GM18502 (cell line): ENCODE measurements at regions not wholly inside any gene's neighbourhood (a gene's known extent, or its start where the extent isn't known, plus 50 kb on each side); places are given as distances from the start of the nearest gene placed in this dataset.
A peak's percentile ranks its signal among the peaks of the same experiment; 100 is the strongest.
"Not testable (repeated sequence)": the region's sequence is repeated elsewhere in the genome, so short reads cannot be mapped to it uniquely, and the experiment has no call there.

Experiments
- ATAC-seq: cut with Tn5 transposase; IDR thresholded peaks from one replicate; pipeline ENCODE4 v1.9.1; 2021; ENCODE audit warnings: mild to moderate bottlenecking; ENCODE audit not compliant: unreplicated experiment, poor library complexity

DNA sequence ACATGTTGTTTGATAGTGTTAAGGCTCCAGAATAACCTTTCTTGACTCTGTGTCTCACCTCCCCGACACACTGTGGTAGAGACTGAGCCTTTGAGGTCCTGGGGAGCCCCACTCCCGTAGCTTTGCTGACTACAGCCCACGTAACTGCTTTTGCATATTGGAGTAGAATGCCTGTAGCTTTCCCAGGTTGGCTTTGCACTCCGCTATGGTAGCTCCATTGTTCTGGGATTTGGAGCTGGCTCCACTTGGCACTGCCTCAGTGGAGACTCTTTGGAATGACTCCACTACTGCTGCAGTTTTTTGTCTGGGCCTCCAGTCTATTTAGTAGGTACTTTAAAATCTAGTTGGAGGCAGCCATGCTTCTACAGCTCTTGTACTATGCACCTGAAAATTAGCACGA lies 56.2 kb upstream of the ANXA1 start:
- no peak for ATAC-seq

DNA sequence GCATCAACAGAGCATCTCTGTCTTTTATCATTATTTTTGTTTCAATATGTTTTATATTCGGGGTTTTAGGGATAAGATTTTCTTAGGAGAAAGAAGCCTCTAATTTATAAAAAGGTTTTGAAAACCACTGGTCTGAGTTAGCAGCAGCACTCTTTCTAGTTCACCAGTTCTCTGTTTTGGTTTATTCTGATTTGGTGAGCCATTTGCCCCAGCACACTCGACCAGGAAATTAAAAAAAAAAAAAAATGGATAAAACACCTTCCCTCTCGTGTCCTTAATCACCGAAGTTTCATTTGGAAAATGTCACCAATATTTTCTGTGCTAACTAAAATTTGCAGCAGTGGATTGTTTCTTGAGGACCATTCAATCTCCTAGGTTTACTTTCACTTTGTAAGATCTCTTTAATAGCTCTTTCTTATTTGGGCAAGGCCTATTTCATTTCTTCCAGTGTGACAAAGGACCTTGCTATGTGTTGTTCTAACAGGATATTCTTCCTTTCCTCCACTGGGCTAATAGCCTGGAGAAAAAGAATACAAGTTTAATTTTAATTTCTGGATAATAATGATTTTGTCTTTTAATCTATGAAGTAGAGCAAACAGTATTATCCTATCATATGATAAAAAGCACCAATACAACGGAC lies 57.8 kb upstream of the ANXA1 start:
- no peak for ATAC-seq

DNA sequence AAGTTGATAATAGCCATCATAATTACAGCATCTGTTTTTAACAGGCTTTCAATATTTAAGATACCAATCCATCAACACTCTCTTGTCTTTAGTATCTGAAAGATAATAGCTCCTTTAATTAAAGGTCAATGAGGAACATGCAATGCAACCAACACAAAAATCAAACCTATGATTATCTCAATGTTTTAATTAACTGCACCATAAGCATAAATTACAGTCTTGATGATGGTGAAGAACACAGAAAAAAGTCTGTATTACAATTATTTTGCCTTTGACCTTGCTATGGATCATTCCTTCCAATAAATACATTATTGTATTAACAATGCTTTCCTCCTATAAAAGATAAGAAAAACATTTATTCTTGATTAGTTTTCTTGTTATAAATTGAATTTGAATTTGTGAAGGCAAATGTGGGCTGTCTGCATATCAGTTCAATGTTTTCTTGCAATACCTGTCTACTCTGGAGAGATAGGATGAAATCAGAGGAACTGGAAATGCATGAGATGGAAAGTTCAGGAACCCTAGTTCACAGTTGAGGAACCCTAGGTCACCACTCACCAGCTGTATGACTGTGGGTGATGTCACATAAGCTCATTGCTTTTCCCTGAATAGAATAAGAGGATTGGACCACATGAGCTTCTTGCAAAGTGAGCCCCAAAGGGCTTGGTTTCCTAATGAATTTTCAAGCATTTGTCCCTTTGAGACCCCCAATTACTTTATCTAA lies 58.5 kb upstream of the ANXA1 start:
- ATAC-seq = no peak

DNA sequence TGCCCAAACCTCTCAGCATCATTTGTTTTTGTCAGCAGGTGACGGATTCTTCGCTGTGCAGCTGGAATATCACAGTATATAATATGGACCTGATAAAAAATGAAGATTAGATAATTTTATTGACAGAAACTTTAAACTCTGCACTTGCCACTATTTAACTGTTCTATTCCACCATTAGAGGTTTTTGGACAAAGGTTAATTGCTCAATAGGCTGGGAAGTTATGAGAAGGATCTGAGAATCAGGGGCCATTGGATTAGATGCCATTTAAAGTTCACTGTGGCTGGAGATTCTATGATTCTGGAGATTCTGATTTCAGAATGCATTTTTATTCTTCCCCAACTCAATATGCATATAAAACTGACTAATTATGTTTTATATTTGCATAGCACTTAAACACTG lies 59.8 kb upstream of the ANXA1 start:
- ATAC-seq = no peak

DNA sequence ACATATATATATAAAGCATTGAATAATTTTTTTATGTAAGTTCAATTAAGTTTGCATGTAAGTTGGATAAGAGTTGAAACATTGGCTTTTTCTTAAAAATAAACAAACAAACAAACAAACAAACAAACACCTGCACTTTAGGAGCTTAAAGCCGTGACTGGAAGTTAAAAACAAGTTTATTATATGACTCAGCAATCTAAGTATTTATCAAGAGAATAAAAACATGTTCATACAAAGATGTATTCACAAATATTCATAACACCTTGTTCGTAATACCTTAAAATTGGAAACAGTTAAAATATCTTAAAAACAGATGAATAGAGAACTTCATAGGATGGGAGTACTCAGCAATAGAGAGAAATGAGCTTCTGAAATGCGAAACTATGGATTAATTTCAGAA lies 61.5 kb upstream of the ANXA1 start:
- ATAC-seq = no peak

DNA sequence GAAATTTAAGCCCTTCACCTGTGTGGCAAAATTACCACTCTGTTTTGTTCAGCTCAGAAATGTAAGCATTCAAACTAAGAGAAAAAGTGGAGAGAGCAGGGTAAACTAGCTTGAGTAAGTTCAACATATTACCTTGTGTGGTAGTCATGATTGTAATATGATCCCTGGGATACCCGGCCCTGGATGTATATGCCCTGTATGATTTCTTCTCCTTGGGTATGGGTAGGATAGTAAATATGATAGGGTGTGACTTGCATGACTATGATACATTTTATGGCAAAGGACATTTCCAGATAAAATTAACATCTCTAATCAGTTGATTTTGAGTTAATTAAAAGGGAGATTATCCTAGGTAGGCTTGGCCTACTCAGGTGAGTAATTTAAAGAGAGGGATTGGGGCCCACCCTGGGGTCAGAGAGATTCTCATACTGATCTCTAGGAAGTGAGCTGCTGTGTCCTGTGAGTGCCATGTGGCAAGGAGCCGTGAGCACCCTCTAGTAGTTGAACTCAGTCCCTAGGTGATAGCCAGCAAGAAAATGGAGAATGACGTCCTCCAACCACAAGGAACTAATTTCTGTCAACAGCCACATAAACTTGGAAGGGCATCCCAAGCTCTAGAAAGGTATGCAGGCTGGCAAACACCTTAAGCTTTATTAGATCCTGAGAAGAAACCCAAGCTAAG lies 62.2 kb upstream of the ANXA1 start:
- no peak for ATAC-seq

DNA sequence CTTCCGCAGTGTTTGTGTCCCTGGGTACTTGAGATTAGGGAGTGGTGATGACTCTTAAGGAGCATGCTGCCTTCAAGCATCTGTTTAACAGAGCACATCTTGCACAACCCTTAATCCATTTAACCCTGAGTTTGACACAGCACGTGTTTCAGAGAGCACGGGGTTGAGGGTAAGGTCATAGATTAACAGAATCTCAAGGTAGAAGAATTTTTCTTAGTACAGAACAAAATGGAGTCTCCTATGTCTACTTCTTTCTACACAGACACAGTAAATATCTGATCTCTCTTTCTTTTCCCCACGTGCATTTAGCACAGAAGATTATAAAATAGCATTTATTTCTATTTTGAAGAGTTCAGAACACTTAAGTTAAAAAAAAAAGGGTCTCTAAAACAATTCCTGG lies 63.8 kb upstream of the ANXA1 start:
- not testable (repeated sequence) for ATAC-seq

DNA sequence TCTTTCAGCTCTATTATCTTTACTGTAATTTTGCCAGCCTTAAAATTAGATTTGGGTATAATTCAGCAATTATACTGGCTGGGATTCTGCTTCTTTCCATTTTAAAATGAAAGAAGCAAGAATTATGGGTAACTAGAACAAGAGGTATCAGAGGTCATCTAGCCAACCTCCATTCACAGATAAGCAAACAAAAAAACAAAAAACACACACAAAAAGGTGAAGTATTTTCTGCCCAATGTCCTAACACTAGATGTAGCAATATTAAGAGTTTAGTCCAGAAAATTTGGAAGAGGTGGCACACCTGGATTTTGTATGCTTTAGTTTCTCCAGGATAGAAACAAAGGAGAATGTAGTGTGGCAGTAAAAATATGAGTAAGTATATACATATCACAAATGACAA lies 68.1 kb upstream of the ANXA1 start:
- no peak for ATAC-seq

DNA sequence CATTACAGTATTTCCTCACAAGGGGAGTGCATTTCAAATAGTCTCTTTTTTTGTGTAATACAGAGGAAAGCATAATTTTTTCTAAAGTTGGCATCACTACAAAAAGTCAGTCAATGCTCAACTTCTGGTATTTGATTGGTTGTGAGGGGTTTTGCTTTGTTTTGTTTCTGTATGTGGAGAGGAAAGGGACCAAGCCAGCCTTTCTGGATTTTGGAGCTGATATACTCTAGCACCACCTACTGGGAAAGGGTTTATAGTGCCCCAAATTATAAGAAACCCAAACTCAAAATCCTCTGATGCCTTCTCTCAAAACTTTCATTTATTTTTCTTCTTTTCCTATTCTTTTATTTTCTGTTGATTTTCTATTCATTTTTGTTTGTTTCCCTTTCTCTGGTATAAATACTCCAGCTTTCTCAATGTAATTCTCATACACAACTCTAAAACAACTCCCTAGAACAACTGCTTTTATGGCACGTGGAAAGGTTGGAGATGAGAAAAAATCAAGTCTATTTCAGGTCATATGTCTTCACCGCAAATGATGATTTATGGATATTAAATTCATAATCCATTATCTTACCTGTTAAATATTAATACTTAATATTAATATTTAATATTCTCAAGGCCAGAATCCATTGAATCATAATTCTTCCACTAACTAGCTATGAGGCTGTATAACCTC lies 69.5 kb upstream of the ANXA1 start:
- peak; percentile 67 for ATAC-seq

DNA sequence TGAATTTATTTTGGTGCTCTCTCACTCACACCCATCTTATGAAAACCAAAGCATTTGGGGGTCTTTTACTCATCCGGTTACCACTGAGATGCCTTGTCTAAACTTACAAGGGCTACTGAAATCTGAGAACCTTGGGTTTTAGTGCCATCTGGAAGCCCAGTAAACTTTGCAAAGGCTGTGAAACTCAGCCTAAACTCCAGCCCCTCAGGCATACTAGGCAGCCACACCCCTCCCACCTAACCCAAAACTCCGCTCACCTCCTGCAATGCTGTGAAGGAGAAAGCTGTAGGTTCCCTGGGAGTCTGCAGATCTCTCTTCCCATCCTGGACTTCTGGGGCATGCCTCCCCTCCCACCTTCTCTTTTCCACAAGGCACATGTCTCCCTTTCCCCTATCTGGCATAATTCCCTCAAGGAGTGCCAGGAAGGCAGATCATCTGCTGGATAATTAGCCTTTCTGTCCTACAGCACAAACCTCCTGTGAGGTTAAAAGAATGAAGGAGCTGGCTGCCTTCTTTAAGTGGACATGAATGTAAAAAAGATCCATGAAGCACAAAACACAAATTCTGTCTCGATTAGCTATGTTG lies 71.5 kb upstream of the ANXA1 start:
- ATAC-seq = no peak

DNA sequence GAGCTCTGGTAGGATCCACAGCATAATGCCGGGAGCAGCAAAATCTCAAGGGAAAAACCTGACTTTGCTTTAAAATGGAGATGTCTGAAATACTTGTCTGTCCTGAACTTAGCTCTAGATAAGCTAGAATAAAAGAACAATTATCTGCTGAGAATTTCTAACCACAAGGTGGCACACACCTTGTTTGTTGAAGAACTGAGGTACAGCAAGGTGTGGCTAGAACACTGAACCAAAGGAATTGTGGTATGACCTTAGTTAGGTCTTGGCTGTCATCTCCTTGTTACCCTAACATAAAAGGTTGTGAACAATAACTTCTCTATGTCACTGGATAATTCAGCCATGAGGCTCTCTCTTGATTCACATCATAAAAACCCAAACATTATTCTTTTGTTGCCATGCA lies 72.3 kb upstream of the ANXA1 start:
- no peak for ATAC-seq

DNA sequence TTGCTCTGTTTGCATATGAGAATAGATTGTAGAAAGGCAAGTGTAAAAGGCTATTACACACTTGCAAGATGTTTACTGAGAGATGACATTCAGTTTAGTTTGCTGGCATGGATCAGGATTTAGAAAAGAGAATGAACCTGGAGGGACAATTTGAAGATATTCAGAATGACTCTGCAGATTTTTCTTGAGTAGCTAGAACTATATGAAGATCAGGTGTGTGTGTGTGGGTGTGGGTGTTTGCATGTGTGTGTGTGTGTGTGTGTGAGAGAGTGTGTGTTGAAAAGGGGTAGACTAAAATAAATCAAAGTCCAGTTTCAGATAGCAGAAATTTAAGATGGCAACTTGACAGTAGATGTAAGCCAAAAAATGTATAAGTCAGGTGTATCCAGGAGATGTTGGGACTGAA lies 74.0 kb upstream of the ANXA1 start:
- no peak for ATAC-seq

DNA sequence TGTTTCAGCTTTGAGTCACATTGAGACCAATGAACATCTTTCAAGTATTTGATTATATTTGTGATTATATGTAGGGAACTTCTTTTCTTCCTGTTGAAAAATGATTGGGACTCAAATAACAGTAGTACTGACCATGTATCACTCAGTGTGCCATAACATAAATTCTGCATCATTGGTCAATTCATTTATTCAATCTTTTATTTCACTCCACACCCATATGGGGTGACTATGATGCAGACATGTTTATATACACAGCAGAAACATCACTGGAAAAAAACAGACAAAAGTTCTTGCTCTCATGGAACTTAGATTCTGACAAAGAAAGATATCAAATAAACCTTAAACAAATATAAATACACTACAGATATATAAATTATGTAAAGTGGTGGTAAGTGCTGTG lies 74.7 kb upstream of the ANXA1 start:
- ATAC-seq = no peak

DNA sequence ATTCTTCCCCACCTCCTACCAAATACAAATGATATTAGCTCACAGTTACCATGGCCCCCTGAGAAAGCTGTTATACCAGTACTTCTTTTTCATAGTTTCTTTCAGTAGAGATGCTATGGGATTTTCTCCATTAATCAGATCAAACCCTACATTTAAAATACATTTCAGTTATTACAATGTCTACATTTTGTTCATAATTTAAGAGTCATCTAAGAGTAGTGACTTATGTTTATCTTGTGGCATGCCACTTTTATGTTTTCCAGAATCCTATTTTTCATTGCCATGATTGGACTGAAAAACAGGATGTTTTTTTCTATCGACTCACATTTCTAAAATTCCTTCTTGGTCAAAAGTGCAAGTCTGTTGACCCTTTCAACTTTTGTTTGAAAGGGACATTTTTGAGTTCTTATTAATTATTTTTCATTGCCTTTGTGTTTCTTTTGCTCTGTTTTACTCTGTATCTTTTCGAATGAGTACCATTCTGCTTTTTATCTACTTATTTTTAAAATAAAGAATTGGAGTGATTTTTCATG lies 77.4 kb upstream of the ANXA1 start:
- no peak for ATAC-seq

DNA sequence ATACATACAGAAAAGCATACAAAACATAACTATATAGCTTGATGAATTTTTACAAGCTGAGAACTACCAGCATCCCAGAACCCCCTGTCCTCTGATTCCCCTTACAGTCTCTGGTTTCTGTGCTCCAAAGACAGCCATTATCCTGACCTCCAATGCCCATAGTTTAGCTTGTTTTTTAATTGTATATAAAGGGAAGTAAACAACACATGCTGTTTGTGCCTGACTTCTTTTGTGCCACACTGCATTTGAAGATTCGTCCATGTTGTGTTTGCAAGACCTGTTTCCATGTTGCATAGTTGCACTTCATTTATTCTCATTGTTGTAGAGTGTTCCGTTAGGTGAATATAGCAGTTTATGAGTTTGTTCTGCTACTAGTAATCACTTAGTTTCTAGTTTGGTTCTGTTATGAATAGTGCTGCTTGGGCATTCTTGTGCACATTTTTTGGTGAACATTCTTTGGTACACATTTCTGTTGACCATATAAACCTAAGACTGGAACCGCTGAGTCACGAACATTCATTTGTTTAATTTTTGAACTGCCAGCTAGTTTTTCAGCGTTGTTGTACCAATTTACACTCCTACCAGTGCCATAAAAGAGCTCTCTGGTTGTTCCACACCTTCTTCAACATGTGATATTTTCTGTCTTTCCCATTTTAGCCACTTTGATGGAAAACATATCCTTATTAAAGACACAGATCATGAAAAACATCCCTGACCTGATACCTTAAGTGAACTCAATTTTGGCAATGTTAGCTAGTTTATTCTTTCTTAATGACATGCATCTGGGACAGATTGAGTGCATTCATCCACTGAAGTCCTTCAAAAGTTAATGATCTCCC lies 78.1 kb upstream of the ANXA1 start:
- no peak for ATAC-seq

DNA sequence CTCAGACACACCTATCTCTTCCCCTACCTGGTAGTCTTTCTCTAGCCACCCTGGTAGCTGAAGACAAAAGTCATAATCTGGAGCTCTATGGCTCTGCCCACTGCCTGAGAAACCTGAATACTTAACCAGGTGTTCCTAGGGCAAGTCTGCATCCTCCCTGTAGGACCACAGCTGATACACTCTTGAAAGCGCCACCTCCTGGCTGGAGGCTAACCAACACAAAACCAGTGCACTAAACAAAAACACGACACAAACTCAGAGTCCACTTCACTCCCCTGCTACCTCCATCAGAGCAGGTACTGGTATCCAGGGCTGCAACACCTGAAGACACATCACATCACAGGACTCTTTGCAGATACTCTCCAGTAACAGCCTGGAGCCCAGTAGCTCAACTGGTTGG lies 84.6 kb upstream of the ANXA1 start:
- no peak for ATAC-seq

DNA sequence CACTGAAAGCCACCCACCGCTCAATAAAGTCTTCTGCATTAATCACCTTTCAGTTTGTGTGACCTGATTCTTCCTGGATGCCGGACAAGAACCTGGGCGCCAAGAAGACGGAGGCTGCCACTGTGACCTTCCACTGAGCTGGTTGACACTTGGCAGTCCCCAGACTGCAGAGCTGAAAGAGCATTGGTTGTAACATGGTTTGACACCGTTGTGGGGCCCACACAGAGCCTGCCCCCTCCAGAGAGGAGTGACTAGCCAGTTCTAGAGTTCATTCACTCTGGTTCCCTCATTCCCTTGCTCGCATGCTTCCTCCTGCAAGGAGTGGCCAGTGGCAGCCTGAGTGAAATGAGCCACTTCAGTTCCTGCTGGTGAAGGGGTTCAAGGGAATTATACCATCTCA lies 86.2 kb upstream of the ANXA1 start:
- ATAC-seq = no peak

DNA sequence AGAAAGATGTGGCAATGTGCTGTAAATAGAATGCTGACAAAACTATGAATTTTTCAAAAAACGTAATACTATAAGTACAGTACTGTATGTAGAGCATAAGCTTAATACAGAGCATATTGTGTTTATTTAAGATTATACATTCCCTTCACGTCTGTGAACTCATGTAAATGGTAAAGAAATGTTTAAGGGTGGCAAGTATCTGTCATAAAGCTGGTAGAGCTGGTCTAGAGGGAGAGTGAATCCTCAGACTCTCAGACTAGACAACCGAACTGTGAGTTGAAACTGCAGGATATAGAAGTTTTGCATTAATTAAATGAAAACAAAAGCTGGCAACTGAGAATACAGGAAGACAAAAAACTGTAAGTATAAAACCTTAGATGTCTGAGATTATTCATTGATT lies 87.3 kb upstream of the ANXA1 start:
- no peak for ATAC-seq

DNA sequence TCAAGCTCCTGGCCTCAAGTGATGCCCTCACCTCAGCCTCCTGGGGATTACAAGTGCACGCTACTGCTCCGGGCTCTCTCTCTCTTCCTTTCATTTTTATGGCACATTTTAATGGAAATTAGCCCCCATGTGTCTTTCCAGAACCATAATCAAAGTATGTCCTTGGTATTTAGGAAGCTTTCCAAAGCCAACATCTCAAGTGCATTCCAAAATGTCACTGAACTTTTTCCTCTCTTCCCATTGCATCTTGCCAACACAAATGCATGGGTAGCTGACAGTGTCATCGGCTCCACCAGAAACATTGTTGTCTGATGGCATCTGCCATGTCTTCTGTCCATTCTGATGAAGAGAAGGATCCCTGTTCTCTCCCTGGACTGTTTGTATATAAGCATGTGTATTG lies 90.5 kb upstream of the ANXA1 start:
- ATAC-seq = no peak

DNA sequence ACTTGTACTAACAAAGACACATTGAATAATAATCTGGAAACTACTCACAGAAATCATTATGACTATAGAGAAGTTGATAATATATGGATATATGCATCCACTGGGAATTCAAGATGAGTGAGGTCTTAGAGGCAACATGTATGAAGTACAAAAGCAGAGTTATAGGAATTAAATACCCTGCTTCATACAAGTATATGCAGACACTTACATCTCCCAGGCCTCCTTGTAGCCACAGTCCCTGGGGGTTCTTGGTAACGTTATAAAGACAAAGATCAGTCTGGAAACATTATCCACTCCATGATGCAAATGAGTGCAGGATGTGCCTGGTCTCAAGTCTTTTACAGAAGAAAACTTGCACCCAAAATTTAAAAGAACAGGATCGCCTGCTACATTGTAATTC lies 92.4 kb upstream of the ANXA1 start:
- no peak for ATAC-seq
